NCI-H345 (cell line): ENCODE measurements at regions not wholly inside any gene's neighbourhood (a gene's known extent, or its start where the extent isn't known, plus 50 kb on each side); places are given as distances from the start of the nearest gene placed in this dataset.
"Not testable (repeated sequence)": the region's sequence is repeated elsewhere in the genome, so short reads cannot be mapped to it uniquely, and the experiment has no call there.

Source experiments
- DNase-seq: peaks from one replicate; lab custom pipeline; 2025; lab: John Stamatoyannopoulos, UW

DNA sequence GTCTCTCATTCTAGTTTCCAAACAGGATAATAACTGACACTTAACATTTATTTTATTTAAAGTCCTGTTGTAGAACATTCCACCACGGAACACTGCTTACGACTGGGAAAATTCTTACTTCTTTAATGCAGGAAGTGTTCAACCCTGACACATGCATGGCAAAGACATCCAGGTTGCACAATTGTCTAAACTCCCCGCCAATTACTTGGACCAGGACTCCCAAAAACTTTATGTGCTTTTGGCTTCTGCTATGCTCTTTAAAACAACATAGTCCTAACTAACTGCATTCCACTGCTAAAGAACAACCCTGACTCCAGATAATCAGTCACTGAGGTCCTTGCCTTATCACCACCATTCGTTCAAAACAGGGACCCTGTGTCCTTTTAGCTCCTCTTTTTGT is 995.8 kb downstream of the LTN1 start:
- DNase-seq: not testable (repeated sequence)

DNA sequence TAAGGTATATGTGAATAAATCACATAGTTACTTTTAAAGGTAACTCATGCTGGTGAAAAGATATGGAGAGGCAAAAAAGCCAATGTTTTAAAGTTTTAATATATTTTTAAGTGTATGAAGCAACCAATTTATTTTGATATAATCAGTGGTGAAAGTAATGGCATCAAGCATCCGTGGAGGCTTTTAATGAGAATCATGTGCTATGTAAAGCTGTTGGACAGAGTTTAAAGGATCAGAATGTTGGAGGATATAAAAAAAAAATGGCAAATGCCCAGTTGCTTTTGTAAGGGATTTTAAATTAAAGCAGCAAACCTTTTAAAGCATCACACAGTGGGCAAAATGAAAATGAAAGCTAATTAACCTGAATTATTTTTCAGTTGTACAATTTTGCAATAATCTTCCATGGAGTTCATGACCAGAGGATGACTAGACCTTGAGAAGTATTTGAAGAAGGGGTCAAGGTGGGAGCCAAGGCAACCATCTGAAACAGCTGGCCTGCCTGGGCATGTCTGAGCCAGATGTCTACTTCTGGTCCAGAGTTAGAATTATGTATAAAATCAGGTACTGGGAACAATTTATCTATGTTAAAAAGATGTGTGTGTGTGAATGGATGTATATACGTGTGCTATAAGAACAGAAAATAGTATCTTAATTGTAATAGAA is 1007.9 kb downstream of the LTN1 start:
- DNase-seq: not testable (repeated sequence)

DNA sequence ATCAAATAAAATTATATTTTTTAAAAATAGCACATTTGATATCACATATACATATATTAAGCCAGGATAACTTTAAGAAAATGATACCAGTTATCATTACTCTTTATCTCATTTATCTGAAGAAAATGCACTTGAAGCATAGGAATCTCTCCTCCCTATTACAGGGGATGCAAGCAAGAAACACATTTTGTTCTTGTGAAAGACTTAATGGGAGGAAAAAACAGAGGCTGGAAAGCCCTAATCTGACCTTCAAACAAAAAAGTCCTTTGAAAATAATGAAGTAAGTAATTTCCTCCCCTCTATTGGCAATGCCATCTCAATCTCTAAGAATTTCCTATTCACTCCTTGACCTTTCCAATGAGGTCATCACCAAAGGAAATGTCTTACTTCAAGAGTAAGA is 1012.6 kb upstream of the ADAMTS5 start:
- DNase-seq: not testable (repeated sequence)

DNA sequence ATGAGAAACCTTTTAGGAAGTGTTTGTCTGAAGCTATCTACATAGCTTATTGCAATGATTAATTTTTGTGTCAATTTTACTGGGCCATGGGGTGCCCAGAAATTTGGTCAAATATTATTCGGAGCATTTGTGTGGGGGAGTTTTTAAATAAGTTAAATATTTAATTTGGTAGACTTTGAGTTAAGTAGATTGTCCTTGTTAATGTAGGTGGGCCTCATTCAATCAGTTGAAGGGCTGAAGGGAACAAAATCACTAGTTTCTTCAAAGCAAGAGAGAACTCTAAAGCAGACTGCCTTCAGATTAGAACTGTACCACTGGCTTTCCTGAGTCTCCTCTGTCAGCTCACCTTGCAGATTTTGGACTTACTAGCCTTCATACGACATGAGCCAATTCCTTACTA is 1008.6 kb upstream of the ADAMTS5 start:
- no peak for DNase-seq

DNA sequence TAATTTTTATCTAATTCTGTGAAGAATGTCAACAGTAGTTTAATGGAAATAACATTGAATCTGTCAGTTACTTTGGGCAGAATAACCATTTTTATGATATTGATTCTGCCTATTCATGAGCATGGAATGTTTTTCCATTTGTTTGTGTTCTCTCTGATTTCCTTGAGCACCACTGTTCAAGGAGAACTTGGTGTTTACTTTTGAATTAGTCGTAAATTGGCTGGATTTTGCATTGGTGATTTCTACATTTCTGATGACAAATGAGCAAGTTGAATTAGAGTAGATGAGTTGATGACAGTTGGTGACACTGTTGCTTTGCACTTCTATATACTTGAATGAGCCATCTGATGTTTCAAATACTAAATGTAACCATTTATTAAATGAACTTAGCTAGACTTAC is 1007.3 kb upstream of the ADAMTS5 start:
- DNase-seq: not testable (repeated sequence)

DNA sequence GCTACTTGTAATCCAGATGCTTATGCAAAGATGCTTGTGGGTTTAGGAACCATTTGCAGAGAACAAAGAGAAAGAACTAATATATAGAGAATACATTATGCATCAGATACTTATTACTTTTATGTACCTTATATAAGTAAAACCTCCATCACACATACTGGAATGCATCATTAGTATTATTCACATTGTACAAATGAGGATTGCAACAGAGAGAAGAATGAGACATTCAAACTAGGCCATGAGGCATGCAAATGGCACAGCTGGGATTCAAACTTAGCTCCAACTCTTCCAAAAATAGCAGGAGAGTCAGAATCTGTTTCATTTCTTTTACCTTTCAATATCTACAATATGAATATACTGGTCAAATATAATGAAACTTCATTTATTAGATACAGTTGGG is 1001.4 kb upstream of the ADAMTS5 start:
- not testable (repeated sequence) for DNase-seq

DNA sequence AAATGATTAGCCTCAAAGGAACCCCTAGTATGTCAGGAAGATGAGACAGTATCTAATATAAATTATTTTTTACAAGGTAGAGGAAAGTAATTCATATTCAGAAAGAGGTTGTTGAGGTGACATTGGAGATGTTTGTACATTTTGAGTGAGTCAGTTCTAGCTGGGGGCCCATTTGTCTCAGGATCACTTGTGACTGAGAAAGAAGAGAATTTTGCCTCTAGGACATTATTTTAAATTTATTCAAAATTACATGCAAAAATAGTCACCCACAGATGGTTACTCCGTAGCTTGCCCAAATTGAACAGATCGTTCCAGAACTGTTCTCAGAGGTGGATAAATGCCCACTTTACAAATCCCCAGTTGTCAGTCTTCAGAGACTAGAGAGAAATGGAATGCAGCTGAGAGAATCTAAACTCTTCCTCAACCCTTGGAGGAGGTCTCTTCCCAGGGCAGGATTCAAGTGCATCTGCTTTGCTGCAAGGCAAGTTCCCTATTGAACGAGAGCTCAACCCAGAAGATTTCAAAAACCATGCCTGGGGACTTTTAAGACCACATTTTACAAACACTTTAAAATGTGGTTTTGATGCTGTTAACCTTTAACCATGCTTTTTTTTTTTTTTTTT is 987.8 kb upstream of the ADAMTS5 start:
- DNase-seq: no peak

DNA sequence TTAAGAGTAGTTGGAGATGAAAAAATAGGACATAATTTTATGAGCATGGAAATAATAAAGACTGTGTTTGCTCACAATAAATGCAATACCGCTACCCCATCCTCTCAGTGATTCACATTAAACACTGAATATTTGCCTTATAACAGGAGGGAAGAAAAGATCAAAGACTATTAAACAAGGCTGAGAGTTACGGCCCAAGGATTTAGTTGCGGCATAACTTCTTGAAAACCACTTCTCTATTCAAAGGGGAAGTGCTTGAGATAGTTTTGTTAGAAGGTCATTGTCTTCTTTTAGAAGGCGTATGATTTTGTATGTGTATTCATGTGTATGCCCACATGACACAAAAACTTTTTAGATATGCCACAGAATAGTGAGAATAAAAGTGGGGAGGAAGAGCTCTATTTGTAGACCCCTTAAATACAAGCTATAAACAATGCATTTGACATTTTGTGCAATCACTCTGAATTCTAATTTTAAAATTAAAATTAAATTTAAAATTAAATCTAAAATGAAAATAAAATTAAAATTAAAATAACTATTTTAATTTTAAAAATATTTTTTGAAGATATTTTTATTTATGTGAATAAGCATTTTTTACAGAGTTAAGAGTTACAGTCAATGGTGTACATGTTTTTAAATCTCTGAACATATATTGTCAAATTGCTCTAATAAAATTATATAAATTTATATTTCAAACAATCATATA is 986.6 kb upstream of the ADAMTS5 start:
- DNase-seq: no peak

DNA sequence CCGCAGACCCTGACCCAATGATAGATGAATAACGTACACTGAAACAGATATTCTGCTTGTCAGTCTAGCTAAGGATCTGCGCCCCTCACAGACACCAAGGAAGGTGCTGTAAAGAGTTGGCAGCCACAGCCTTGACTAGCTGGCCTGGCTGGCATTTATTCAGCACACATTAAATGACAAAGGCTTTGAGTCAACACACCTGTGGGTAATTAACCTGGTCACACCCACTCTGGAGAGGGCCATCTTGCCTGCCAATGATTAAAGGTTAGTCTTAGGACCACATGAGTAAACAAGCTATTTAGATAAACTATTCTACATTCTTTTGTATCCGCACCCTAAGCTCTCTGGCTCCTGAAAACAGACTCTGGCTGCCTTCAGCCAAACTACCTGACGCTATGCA is 982.2 kb upstream of the ADAMTS5 start:
- not testable (repeated sequence) for DNase-seq

DNA sequence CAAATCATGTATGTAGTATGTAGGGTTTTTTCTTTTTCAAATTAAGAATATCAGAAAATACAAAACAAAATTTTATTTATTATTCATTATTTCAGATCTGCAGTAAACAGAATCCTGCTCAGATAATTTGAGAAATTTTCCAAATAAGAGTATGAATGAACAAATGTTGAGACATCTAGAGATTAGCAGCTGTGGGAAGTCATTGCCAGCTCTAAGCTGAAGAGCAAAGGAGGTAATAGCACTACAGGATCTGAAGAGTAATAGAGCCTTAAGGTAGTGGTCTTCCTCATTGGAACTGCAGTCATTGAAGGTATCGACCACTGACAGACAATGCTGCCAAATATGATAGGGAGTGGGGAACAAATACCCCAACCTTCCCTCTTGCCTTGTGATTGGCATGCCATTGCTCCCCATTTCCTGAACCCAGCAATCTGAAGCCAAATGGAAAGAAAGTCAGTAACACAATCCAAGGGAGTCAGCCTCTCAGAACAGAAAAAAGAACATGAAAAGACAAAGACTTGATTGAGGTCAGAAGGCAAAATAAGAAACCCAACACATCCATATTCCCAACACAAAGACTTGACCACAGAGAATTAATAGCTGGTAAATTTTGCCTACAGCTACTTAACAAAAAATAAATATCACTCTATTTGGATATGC is 963.4 kb upstream of the ADAMTS5 start:
- not testable (repeated sequence) for DNase-seq

DNA sequence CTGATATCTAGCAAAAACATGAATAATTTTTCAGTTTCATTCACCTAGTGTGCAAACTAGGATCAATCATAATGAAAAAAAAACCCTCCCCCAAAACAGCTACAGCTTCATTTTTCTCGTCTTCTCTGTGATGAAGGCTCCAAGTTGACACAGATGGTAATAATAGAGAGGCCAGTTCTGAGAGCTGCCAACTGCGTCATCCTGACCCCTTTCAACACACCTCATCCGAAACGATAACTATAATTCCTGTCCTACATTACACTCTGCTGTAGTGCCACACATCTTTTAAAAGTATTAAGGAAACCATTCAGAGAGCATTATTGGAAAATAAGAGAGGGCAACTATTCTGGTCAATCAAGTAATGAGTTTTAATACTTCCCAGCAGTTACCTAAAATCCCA is 962.3 kb upstream of the ADAMTS5 start:
- DNase-seq: not testable (repeated sequence)

DNA sequence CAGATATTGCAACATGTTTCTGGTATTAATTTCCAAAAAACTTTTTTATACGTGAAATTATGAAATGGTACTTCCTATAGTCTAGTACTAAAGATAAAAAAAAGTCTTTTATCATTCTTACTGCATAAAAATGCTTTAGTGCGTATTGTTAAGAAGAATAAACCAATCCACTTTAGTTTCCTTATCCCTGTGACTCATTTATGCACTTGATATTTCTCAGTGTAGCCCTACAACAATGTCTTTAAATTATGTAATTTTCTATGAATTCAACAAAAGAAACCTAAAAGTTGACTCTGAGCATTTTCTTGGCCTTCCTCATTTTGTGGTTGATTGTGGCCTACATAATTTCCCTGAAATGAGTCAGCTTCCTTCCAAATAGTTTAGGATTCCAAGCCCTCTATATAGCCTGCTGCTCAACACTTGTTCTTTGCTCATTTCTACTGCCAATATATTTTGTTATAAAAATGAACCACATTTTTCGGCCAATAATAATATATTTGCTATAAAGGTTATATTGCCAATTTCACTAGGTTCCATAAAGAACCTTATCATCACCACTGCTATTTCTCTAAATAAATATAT is 961.7 kb upstream of the ADAMTS5 start:
- DNase-seq: not testable (repeated sequence)

DNA sequence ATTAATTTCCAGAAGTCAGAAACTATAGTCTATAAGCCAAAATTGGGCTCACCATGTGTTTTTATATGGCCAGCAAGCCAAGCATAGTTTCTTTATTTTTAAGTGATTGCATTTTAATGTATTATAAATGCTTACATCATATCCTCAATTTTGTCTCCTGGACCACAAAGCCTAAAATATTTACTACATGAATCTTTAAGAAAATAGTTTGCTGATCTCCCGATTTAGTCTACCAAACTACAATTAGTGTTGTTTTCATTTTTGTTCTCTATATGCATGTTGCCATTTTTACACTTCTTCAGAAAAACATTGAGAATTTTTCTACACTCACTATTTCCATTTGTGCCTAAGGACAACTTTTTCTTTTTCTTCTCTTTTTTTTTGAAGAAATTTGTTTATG is 954.5 kb upstream of the ADAMTS5 start:
- not testable (repeated sequence) for DNase-seq

DNA sequence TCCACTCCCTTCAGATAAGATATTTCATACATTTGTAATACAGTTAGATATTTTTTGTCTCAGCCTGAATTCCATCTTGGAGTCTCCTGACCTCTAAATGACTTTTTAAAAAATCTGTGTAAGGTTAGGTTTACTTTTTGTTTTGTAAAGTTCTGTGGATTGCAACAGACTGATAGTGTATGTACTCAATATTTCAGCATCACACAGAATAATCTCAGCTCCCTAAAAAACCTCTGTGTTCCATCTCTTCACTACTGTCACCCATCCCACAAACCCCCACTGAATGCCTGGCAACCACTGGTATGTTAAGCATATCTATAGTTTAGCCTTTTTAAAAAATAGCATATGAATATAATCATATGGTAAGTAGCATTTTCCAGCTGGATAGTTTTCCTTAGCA is 951.1 kb upstream of the ADAMTS5 start:
- DNase-seq: not testable (repeated sequence)

DNA sequence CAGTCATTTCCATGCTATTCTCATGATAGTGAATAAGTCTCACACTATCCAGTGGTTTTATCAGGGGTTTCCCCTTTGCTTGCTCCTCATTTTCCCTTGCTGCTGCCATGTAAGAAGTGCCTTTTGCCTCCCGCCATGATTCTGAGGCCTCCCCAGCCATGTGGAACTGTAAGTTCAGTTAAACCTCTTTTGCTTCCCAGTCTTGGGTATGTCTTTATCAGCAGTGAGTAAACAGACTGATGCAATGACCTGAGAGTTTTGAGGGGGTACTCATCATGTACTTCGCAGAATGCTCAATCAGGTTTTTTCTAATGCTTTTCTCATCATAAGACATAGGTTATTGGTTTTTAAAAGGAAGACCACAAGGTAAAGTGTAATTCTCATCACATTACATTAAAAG is 949.4 kb upstream of the ADAMTS5 start:
- not testable (repeated sequence) for DNase-seq

DNA sequence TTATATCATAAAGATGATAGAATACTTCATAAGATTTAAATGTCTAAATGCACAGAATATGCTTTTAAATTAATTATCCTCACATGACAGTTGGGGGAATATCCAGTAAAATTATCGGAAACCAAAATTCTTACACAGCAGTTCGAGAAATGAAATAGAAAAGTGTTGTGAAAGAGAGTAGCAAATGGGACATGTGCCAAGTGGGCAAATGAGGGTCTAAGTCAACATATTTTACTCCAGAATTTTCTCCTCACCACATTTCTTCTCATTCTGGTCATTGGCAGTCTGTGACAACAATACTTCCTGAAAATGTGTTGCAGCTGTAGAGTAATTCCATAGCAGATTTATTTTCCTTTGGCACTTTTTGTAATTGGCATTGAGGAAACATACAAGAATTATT is 945.2 kb upstream of the ADAMTS5 start:
- not testable (repeated sequence) for DNase-seq

DNA sequence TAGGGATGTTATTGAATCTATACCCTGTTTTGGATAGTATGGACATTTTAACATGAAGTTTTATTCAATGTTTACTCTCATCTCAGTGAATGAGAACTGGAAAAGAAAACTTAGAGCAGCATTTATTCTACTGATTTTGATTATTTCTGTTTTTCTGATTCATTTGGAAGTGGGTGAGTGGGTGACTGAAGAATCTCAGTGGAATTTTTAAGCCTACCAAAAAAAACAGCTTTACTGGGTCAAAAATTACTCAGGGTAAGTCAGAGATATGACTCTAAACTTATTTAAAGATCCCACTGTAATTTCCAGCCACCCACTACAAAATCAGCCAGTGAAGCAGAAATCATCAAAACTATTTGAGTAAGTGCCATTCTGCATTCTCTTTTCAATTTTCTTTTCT is 942.6 kb upstream of the ADAMTS5 start:
- not testable (repeated sequence) for DNase-seq

DNA sequence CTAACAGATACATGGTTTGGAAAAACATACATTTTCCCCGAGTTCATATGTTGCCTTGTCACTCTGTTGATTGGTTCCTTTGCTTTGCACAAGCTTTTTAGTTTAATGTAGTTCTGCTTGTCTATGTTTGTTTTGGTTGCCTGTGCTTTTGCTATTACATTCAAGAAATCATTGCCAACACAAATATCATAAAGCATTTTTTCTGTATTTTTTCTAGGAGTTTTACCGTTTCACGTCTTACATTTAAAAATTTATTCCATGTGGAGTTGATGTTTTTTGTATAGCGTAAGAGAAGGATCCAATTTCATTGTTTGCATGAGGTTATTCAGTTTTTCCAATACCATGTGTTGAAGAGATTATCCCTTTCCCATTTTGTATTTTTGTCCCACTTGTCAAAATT is 941.9 kb upstream of the ADAMTS5 start:
- DNase-seq: not testable (repeated sequence)

DNA sequence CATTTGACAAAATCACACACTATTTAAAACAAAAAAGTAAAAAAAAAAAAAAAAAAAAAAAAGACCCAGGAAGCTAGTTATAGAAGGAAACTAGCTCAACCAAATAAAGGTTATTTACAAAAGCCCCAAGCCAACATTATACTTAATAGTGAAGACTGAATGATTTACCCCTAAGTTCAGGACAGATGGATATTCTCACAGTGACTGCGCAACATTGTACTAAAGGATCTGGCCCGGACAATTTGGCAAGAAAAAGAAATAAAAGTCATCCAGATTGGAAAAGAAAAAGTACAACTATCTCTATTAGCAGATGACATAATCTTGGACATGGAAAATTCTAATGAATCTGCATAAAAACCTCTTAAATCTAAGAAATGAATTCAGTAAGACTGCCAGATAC is 936.0 kb upstream of the ADAMTS5 start:
- DNase-seq: not testable (repeated sequence)

DNA sequence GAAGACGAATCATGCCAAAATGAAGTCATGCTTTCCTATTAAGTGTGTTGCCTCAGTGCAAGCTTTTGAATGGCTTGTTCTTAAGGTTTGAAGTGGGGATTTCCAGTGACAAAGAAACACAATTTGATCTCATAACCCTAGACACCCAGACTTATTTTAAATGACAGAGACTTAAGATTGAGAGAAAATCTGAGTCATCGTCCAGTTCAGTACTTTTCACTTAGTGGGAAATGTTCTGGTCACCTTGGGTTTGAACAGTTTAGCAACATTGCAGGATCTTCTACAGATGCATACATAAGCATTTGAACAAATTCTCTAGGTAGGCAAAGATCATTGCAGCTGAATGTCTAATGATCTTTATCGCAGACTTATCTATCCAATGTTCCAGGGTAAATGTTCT is 926.7 kb upstream of the ADAMTS5 start:
- DNase-seq: not testable (repeated sequence)

DNA sequence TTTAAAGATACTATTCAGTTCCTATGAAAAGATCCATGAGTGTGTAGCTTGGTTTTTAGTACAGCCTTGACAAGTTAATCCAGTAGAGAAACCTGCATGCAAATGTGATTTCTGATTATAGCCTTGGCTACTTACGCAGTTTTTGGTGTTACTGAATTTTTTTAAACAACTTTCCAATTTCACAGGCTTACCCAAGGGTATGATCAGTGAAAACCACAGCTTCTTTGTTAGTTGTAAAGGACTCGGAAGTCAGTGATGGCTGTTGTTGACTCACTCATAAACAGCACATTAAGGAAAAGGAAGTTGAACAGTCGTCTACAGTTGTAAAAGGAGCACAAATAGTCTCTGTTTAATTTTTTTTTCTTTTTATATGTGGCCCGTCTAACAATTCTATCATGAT is 924.6 kb upstream of the ADAMTS5 start:
- not testable (repeated sequence) for DNase-seq

DNA sequence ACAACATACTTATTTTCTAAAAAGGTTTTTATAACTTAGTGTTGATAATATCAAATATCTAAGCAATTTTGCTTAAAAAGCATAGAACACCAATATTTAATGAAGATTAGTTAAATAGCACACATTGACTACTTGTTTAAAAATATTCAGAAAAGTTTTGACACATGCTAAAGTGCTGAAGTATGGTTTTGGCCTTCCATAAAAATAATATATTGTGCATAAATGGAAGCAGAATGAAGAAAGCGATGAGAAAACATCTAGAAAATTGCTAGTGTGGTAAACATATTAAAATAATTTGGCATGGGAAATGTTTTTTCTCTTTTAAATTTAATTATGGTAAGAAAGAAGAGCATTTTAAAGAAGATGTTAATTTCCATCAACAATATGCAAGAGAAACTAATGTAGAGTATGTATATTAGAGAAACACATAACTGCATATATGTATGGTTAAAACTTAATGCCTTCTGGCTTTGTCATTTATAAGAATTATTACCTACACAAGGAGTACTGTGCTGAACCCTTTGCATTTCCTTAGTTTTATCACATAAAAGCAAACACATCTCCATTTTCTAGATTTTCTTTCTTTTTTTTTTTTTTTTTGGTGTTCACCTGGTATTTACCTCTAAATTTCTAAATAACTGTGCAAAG is 921.0 kb upstream of the ADAMTS5 start:
- not testable (repeated sequence) for DNase-seq
